GF-D8 (cell line): ENCODE measurements at regions not wholly inside any gene's neighbourhood (a gene's known extent, or its start where the extent isn't known, plus 50 kb on each side); places are given as distances from the start of the nearest gene placed in this dataset.

Experiments used
- DNase-seq: peaks from one replicate; lab custom pipeline; 2025; lab: John Stamatoyannopoulos, UW

- no peak for DNase-seq
Observed at GRCh38 chr14:34348592-34348991, 113.4 kb downstream of the SPTSSA start.

GRCh38 chr14:34347683-34348082, 114.4 kb downstream of the SPTSSA start:
- DNase-seq, result no peak

- no peak for DNase-seq
Observed at GRCh38 chr14:34345718-34346465, 116.1 kb downstream of the SPTSSA start.

GRCh38 chr14:34344318-34344717, 117.7 kb downstream of the SPTSSA start:
- DNase-seq, result no peak

- no peak for DNase-seq
Observed at GRCh38 chr14:34340025-34340625, 121.9 kb downstream of the SPTSSA start.

GRCh38 chr14:34338056-34338455, 124.0 kb downstream of the SPTSSA start:
- DNase-seq, result no peak

- no peak for DNase-seq
Observed at GRCh38 chr14:34336501-34336900, 125.5 kb downstream of the SPTSSA start.

GRCh38 chr14:34335968-34336367, 126.1 kb downstream of the SPTSSA start:
- DNase-seq, result no peak

GRCh38 chr14:34334329-34334728, 127.7 kb downstream of the SPTSSA start:
- no peak for DNase-seq

- DNase-seq, result no peak
Observed at GRCh38 chr14:34331728-34332623, 130.1 kb downstream of the SPTSSA start.

GRCh38 chr14:34330846-34331245, 131.2 kb downstream of the SPTSSA start:
- no peak for DNase-seq

- DNase-seq, result no peak
Observed at GRCh38 chr14:34329301-34329700, 132.7 kb downstream of the SPTSSA start.

- no peak for DNase-seq
Observed at GRCh38 chr14:34328178-34328577, 133.9 kb downstream of the SPTSSA start.

- DNase-seq, result no peak
Observed at GRCh38 chr14:34325493-34325892, 136.5 kb downstream of the SPTSSA start.

- DNase-seq, result no peak
Observed at GRCh38 chr14:34324363-34324795, 137.7 kb downstream of the SPTSSA start.

GRCh38 chr14:34322940-34323418, 139.1 kb downstream of the SPTSSA start:
- peak; percentile 8 for DNase-seq

GRCh38 chr14:34319140-34319539, 142.9 kb downstream of the SPTSSA start:
- DNase-seq, result no peak

GRCh38 chr14:34318014-34318413, 144.0 kb downstream of the SPTSSA start:
- DNase-seq, result no peak

- no peak for DNase-seq
Observed at GRCh38 chr14:34310724-34311123, 151.3 kb downstream of the SPTSSA start.

GRCh38 chr14:34303811-34304210, 158.2 kb downstream of the SPTSSA start:
- no peak for DNase-seq

- no peak for DNase-seq
Observed at GRCh38 chr14:34302654-34303053, 159.4 kb downstream of the SPTSSA start.

- DNase-seq, result no peak
Observed at GRCh38 chr14:34300882-34301734, 160.9 kb downstream of the SPTSSA start.
